Activated CD8-positive, alpha-beta T cell treated with anti-CD3 and anti-CD28 coated beads for 36 hours (primary cell): ENCODE measurements at regions not wholly inside any gene's neighbourhood (a gene's known extent, or its start where the extent isn't known, plus 50 kb on each side); places are given as distances from the start of the nearest gene placed in this dataset.
"Not testable (repeated sequence)": the region's sequence is repeated elsewhere in the genome, so short reads cannot be mapped to it uniquely, and the experiment has no call there.

Experiments
- ATAC-seq: fragments of 200-7000 bp; cut with Tn5 transposase; one replicate; pipeline ENCODE4 v1.10.0; 2021; ENCODE audit warnings: mild to moderate bottlenecking, moderate library complexity
- CTCF ChIA-PET: fragments of 350-600 bp; sonication (Branson Sonifier 250); formaldehyde crosslinking; loops from one replicate; lab custom pipeline; 2021; ENCODE audit warnings: antibody characterized with exemption; lab: Charles Lee
- POLR2A ChIA-PET: fragments of 350-600 bp; sonication (Branson Sonifier 250); formaldehyde crosslinking; loops from one replicate; lab custom pipeline; 2021; ENCODE audit warnings: antibody characterized with exemption; lab: Charles Lee
- DNase-seq: peaks from one replicate; pipeline ENCODE4 v3.0.0-alpha.2; 2020
- H3K27ac Mint-ChIP-seq: one replicate; pipeline ENCODE4 v1.8.0; 2021; ENCODE audit warnings: mild to moderate bottlenecking, mixed read lengths
- H3K27me3 Mint-ChIP-seq: one replicate; pipeline ENCODE4 v1.8.0; 2021; ENCODE audit warnings: mixed read lengths
- H3K36me3 Mint-ChIP-seq: one replicate; pipeline ENCODE4 v1.8.0; 2021; ENCODE audit warnings: low read depth, mixed read lengths
- H3K4me1 Mint-ChIP-seq: one replicate; pipeline ENCODE4 v1.8.0; 2021; ENCODE audit warnings: low read depth, mixed read lengths
- H3K4me3 Mint-ChIP-seq: one replicate; pipeline ENCODE4 v1.8.0; 2021; ENCODE audit warnings: mild to moderate bottlenecking, moderate library complexity, mixed read lengths
- H3K9me3 Mint-ChIP-seq: one replicate; pipeline ENCODE4 v1.8.0; 2021; ENCODE audit warnings: mixed read lengths
- CTCF ChIP-seq: fragments of 200-600 bp; IDR thresholded peaks from one replicate; pipeline ENCODE4 v1.8.0; 2022; ENCODE audit warnings: antibody characterized with exemption, mild to moderate bottlenecking
- intact Hi-C: fragments of 100-400 bp; cut with micrococcal nuclease; formaldehyde crosslinking; loops from one replicate; pipeline ENCODE4 v1.10.0; 2022

GRCh38 chr4:179695175-179695574, 2252.9 kb upstream of the AGA start:
- no peak overlapping the region for H3K27ac Mint-ChIP-seq
- intact Hi-C loops, result no loop called here
- no peak for DNase-seq
- ChIA-PET CTCF (no interaction called here), POLR2A (no interaction called here)
- ATAC-seq, result no peak
- TF ChIP-seq CTCF, result no peak
- H3K27me3 Mint-ChIP-seq, result no peaks in the 10 kb centered on the region
- no peak overlapping the region for H3K4me3 Mint-ChIP-seq
- peaks cover 2% of the 10 kb centered on the region for H3K9me3 Mint-ChIP-seq
- H3K36me3 Mint-ChIP-seq, result no peaks in the 10 kb centered on the region
- H3K4me1 Mint-ChIP-seq, result no peaks in the 10 kb centered on the region

- H3K27me3 Mint-ChIP-seq, result no peaks in the 10 kb centered on the region
- TF ChIP-seq CTCF, result no peak
- H3K9me3 Mint-ChIP-seq, result peaks cover 2% of the 10 kb centered on the region
- intact Hi-C loops, result no loop called here
- DNase-seq (no peak), ATAC-seq (no peak)
- H3K4me3 Mint-ChIP-seq, result no peak overlapping the region
- no peaks in the 10 kb centered on the region for H3K36me3 Mint-ChIP-seq
- no peaks in the 10 kb centered on the region for H3K4me1 Mint-ChIP-seq
- POLR2A ChIA-PET, result no interaction called here
- CTCF ChIA-PET, result no interaction called here
- H3K27ac Mint-ChIP-seq, result no peak overlapping the region
These were observed 2256.1 kb upstream of the AGA start for GRCh38 chr4:179698321-179698720.

- Mint-ChIP-seq H3K27ac (no peak overlapping the region), H3K4me1 (no peaks in the 10 kb centered on the region), H3K27me3 (no peaks in the 10 kb centered on the region), H3K4me3 (no peak overlapping the region), H3K36me3 (no peaks in the 10 kb centered on the region), H3K9me3 (no peaks in the 10 kb centered on the region)
- ATAC-seq (no peak), DNase-seq (no peak)
- ChIA-PET CTCF (no interaction called here), POLR2A (no interaction called here)
- intact Hi-C loops, result no loop called here
- no peak for TF ChIP-seq CTCF
These were observed 2267.9 kb upstream of the AGA start for GRCh38 chr4:179709961-179710624.

GRCh38 chr4:179719766-179720450, 2277.7 kb upstream of the AGA start:
- CTCF ChIA-PET, result no interaction called here
- ATAC-seq (no peak), DNase-seq (no peak)
- Mint-ChIP-seq H3K4me1 (no peaks in the 10 kb centered on the region), H3K4me3 (no peak overlapping the region), H3K27ac (no peak overlapping the region), H3K9me3 (peaks cover 7% of the 10 kb centered on the region), H3K27me3 (no peaks in the 10 kb centered on the region), H3K36me3 (no peaks in the 10 kb centered on the region)
- POLR2A ChIA-PET, result no interaction called here
- intact Hi-C loops, result no loop called here
- TF ChIP-seq CTCF, result no peak

GRCh38 chr4:179726491-179726890, 2284.3 kb upstream of the AGA start:
- H3K9me3 Mint-ChIP-seq, H3K4me3 Mint-ChIP-seq, H3K4me1 Mint-ChIP-seq, POLR2A ChIA-PET, ATAC-seq, H3K27me3 Mint-ChIP-seq, H3K36me3 Mint-ChIP-seq, intact Hi-C loops, CTCF ChIA-PET, H3K27ac Mint-ChIP-seq, DNase-seq: not testable (repeated sequence)
